ENCODE measurements at regions not wholly inside any gene's neighbourhood (a gene's known extent, or its start where the extent isn't known, plus 50 kb on each side); places are given as distances from the start of the nearest gene placed in this dataset.
"Not testable (repeated sequence)": the region's sequence is repeated elsewhere in the genome, so short reads cannot be mapped to it uniquely, and the experiment has no call there.

DNA sequence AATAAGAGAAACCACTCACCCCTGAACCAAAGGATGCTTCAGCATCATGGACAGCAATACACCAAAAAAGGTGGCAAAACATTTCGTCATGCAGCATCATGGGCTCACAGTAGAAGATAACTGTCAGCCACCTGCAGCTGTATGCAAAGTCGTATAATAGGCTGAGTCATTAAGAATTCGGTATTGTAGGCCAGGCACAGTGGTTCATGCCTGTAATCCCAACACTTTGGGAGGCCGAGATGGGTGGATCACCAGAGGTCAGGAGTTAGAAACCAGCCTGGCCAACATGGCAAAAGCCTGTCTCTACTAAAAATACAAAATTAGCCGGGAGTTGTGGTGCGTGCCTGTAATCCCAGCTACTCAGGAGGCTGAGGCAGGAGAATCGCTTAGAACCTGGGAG, 123.8 kb upstream of the UNC5B start:
- not testable (repeated sequence) for TF ChIP-seq CTCF, POLR2A (IDR thresholded peaks at IDR 0.05)

Data from thyroid gland (tissue), 4 donors.